ENCODE measurements at regions not wholly inside any gene's neighbourhood (a gene's known extent, or its start where the extent isn't known, plus 50 kb on each side); places are given as distances from the start of the nearest gene placed in this dataset.

- no peak overlapping the region for H3K23ac ChIP-seq (ENCODE audit: insufficient read length)
- ChIA-PET POLR2A (ENCODE audit: partially characterized antibody) (no interaction called here), CTCF (ENCODE audit: partially characterized antibody) (no interaction called here)
- no peak overlapping the region for H3K18ac ChIP-seq (ENCODE audit: extremely low read depth, low read length)
- no peak overlapping the region for H2BK120ac ChIP-seq (replicated peaks; ENCODE audit: low read depth, low read length)
- H2BK12ac ChIP-seq (ENCODE audit: low read depth, low read length): no peak overlapping the region
- H2BK15ac ChIP-seq (ENCODE audit: low read length): no peak overlapping the region
- peaks cover 0 to 8% (median 0%) of the 10 kb centered on the region in 4 experiments; a peak in 2 of 7 replicates for H3K4me1 ChIP-seq (replicated peaks in 1 of 4; ENCODE audit: control insufficient read depth in 3 of 4, insufficient read depth in 4 of 4, low read length in 3 of 4)
- 96% methylated on average over 21 of the region's 23 CpGs; no CpG with 5 or more reads in 1 of the 2 experiments for WGBS, 2 experiments (ENCODE audit: extremely low coverage in 1 of 2, insufficient coverage in 1 of 2, insufficient read length in 1 of 2, insufficient replicate concordance in 2 of 2, low coverage in 1 of 2, low lambda C conversion rate in 2 of 2, missing lambda C conversion rate in 1 of 2)
- no peak overlapping the region for H3K9ac ChIP-seq (replicated peaks in 1 of 4; ENCODE audit: extremely low read depth in 1 of 4, low read depth in 3 of 4, low read length in 3 of 4)
- no peak overlapping the region for H2AFZ ChIP-seq (ENCODE audit: low read length)
- H3K36me3 ChIP-seq (ENCODE audit: control insufficient read depth in 2 of 4, insufficient read depth in 4 of 4, low read length in 3 of 4): no peaks in the 10 kb centered on the region
- no peak overlapping the region for H4K91ac ChIP-seq (replicated peaks; ENCODE audit: insufficient read length, low read length)
- no peak overlapping the region for H2BK5ac ChIP-seq (ENCODE audit: low read depth, low read length)
- no peak overlapping the region for H3K4me2 ChIP-seq (ENCODE audit: insufficient read depth in 1 of 2, low read depth in 2 of 2, low read length in 2 of 2)
- no peak overlapping the region for H2AK5ac ChIP-seq (ENCODE audit: low read depth, low read length)
- H4K5ac ChIP-seq (ENCODE audit: insufficient read length, low read depth, low read length): no peak overlapping the region
- no peak overlapping the region for H4K8ac ChIP-seq (ENCODE audit: extremely low read depth, insufficient read depth, low read length)
- DNase-seq (ENCODE audit: low read depth in 1 of 2, low spot score in 2 of 2) (no peak), FAIRE-seq (no peak)
- H3K23me2 ChIP-seq (ENCODE audit: low read depth, low read length): no peaks in the 10 kb centered on the region
- no peak overlapping the region for H3K4ac ChIP-seq (replicated peaks; ENCODE audit: insufficient read length, low read depth, low read length)
- no peak overlapping the region for H2BK20ac ChIP-seq (ENCODE audit: low read length)
- no peaks in the 10 kb centered on the region for H3K79me2 ChIP-seq (ENCODE audit: control insufficient read depth in 1 of 2, insufficient read depth in 2 of 2, low read length in 2 of 2)
- H3K56ac ChIP-seq (replicated peaks; ENCODE audit: insufficient read length, low read depth, low read length): no peak overlapping the region
- no peak overlapping the region for H3K4me3 ChIP-seq (ENCODE audit: extremely low read depth in 1 of 4, insufficient read depth in 2 of 4, low read depth in 3 of 4, low read length in 4 of 4)
- H3K79me1 ChIP-seq (ENCODE audit: low read depth, low read length): no peaks in the 10 kb centered on the region
- no peaks in the 10 kb centered on the region for H3K9me3 ChIP-seq (ENCODE audit: insufficient read depth in 2 of 2, low read depth in 1 of 2, low read length in 1 of 2)
- H3K27ac ChIP-seq (ENCODE audit: low read depth, low read length): no peak overlapping the region
- no peaks in the 10 kb centered on the region for H4K20me1 ChIP-seq (replicated peaks in 1 of 2; ENCODE audit: control insufficient read depth in 1 of 2, insufficient read depth in 2 of 2, low read length in 2 of 2)
- TF ChIP-seq JUN (IDR thresholded peaks at IDR 0.05; ENCODE audit: low read depth, low read length): no peak
- TF ChIP-seq RAD21 (IDR thresholded peaks at IDR 0.05 in 1 of 2, conservative IDR thresholded peaks at IDR 0.05 in 1 of 2; ENCODE audit: low read depth in 2 of 2, low read length in 2 of 2): 0 out of 4 replicates have a peak, but pooled peaks of 1 of the 2 experiments have one; percentile 2
- no peak overlapping the region for H3K14ac ChIP-seq (ENCODE audit: insufficient read length)
- H3K27me3 ChIP-seq (replicated peaks in 1 of 4; ENCODE audit: control insufficient read depth in 3 of 4, extremely low read depth in 1 of 4, insufficient read depth in 3 of 4, low read length in 3 of 4): no peaks in the 10 kb centered on the region
Measured at GRCh38 chr2:240245706-240246105, 105.2 kb upstream of the OTOS start.

Measured in H1 (cell line).